ENCODE measurements at regions not wholly inside any gene's neighbourhood (a gene's known extent, or its start where the extent isn't known, plus 50 kb on each side); places are given as distances from the start of the nearest gene placed in this dataset.
A peak's percentile ranks its signal among the peaks of the same experiment; 100 is the strongest.

GRCh38 chr7:54810401-54810800, 51.4 kb upstream of the SEC61G start:
- no peak for DNase-seq

DNA sequence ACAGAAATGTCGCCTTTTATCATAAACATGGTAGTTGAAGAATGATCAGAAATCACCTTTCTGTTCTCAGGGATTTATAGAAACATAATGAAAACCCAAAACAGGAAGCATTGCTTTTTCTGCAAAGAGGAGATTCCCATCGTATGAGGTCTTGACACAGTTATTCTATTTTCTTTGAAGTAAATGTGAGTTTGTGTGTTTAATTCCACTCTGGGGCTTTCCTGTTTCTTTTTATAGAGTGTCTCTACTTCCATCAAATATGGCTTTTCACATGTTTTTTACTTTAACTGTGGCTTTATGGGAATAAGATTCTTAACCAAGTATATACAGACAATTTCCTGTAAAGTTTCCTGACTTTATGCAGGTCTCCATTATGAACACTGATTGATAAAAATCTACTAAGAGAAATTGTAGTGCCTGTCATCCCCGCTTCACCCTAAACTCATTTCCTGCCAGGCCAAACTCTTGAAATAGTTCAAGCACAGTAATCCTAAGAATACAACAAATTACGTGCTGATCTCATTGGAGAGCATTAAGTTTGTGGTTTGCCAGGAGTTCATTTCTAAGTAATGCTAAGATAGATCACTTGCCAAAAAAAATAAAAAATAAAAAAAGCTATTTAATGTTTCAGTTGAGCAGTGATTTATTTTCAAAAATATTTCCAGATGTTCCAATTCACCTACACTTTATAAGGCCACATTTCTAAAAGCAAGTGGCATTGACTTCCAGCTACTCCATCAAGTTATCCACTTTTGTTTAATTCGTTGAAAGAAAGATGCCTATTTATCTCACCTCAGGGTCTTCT, 52.2 kb upstream of the SEC61G start:
- no peak for DNase-seq

GRCh38 chr7:54811846-54812254, 52.8 kb upstream of the SEC61G start:
- no peak for DNase-seq

DNA sequence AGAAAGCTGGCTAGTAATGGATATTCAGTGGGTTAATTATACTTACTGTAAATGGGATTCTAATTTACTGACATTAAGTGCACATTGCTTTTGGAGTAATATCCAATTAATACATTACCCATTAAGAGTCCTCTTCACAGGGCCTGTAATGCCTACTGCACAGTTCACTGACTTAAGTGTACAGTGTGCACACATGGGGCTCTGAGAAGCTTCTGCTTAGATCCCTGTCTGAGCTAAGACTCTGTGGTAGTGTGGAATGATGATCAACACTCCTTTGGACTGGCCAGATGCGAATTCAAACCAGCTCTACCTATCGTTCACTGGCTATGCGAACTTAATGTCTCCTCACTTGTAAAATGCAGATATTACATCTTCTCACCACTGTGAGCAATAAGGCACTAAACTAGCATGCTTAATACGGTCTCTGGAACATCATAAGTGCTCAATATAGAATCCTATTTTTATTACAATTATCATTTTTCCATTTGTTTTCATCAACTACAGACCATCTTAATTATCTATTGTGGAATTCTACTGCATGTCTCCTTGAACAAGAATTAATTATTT, 53.8 kb upstream of the SEC61G start:
- no peak for DNase-seq

- DNase-seq: no peak
These were observed 54.4 kb upstream of the SEC61G start for GRCh38 chr7:54813398-54813797.

DNA sequence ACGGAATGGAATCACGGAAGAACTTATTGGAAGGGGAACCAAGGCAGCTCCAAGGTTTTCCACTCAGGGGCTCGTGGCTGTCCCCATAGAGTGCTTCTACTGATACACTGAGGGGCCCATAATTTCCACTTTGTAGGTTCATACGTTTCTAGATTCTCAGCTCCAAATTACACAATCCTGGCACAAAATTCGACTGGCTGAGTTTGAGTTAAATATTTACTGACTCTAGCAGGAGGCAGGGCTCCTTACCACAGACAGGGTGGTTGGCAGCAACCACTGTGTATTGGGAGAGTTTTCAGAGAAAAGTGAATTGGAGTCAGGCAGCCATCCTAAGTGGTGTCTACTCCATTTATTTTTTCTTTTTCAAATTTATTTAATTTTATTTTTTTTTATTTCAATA, 55.4 kb upstream of the SEC61G start:
- no peak for DNase-seq

GRCh38 chr7:54817152-54817551, 58.1 kb upstream of the SEC61G start:
- DNase-seq: no peak

GRCh38 chr7:54823776-54824175, 64.8 kb upstream of the SEC61G start:
- DNase-seq: peak; percentile 14

- no peak for DNase-seq
These were observed 65.6 kb upstream of the SEC61G start for GRCh38 chr7:54824655-54825054.

DNA sequence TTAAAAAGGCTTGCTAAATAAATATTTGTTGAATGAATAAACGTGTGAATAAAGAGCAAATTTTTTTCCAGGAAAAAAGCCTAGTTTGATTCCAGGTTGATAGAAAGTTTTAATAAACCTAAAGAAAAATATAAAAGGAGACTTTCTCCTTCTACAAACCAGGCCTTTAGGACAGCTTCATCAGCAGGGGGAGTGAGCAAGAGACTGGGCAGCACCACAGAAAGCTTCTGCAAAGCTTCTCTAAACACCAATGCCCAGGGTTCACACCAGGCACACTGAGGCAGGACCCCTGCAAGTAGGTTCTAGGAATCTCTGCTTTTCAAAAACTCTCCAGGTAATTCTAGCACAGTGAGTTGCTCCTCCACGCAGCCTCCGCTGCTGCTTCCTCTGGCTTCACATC, 66.4 kb upstream of the SEC61G start:
- no peak for DNase-seq

GRCh38 chr7:54827734-54828133, 68.7 kb upstream of the SEC61G start:
- DNase-seq: no peak

DNA sequence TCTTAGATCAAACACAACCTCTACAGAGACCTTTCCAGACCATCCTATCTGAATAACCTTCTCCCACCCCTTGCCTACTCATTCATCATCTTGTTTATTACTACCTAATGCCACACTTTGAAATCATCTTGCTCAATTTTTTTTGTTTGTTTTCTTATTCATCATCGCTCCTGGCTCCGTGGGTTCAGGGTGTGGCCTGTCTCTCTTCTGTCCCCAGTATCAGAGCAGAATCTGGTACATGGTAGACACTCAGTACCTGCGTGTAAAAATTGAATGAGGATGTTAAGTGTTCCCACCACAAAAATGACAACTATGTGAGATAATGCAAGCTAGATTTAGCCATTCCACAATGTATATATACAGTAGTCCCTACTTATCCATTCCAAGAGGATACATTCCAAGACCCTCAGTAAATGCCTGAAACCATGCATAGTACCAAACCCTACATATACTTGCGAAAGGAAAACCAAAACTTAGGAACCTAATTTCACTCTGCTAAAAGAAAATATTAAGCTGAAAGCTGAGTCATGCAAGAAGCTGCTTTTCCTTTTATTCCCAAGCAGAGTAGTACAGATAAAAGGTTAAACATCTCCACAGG, 72.1 kb upstream of the SEC61G start:
- DNase-seq: no peak

DNA sequence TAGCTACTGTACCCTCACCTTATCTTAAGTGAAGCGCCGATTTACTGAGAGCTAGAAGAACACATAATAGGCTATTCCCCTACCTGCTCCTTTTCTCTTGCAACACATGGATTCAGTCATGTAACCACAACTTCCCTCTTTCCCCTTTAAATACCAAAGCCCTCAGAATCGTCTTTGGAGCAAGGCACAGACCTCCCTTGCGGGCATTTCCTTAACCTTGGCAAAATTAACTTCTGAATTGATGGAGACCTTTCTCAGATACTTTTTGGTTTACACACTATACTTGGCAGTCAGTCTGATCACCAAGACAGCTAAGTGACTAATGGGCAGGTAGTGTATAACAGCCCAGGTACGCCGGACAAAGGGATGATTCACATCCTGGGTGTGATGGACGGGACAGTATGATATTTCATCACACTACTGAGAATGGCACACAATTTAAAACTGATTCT, 72.7 kb upstream of the SEC61G start:
- DNase-seq: no peak

DNA sequence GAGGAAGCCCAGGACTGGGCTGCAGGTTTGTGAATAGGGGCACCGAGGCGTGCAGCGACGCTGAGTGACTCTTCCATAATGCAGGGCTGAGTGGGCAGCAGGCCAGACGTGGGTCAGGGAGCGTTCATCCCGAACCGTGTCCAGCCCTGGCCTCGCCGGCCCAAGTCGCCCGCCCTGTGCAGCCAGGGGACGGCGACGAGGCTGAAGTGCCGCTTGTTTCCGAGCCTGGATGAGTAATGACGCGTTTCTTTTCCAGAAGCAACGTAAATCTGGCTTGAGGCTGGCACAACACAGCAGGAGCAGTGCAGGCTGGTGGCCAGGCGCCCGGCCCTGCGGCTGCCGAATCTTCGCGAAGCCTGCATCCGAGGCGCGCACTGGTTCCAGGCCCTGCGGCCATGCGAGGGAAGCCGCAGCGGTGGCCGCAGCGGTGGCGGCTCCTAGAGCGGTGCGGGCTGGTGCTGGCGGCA, 74.0 kb upstream of the SEC61G start:
- DNase-seq: no peak

DNA sequence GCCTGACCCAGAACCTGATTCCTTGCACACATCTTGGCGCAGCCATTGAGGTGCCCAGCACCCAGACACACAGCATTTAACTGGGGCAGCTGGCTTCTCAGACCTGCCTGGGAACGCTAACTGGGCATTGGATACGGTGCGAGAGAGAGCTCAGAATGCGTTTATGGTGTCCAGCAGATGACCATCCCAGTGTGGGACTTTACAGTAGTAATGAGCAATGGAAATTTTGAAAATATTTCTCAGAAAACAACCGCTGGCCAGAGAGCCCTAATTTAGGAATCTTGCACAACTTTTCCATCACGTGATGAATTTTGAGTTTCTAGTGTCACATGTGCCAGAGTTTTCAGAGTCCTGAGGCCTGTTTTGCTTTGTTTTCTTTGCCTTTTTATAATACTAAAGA, 78.2 kb upstream of the SEC61G start:
- DNase-seq: no peak

GRCh38 chr7:54837761-54838160, 78.8 kb upstream of the SEC61G start:
- no peak for DNase-seq

DNA sequence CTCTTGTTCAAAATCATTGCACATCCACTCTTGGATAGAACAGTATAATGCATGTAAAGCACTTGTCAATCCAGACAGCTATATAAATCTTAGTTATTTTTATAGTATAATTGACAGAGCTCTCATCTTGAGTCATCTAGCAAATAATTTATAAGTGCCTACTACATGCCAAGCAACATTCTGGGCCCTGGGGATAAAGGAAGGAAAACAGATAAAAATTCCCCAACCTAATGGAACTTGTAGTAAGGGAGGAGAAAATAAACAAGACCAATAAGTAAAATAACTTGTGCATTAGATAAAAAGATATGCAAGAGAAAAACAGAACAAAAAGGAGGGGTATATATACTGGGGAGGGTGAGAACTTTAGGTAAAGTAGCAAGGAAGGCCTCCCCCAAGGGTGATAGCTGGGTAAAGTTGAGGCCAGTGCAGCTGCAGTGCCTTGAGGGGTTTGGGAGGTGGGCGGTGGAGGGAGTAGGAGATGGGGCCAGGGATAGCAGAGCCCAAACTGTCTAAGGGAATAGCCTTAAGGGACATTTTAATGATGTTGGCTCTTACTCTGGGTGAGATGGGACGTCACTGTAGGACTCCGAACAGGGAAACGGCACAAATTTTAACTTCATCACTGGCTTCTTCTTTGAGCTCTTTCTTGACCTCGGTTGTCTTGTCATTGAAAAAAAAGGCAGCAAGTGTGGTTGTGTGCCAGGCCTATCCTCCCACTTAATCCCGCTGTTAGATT, 79.3 kb upstream of the SEC61G start:
- no peak for DNase-seq

DNA sequence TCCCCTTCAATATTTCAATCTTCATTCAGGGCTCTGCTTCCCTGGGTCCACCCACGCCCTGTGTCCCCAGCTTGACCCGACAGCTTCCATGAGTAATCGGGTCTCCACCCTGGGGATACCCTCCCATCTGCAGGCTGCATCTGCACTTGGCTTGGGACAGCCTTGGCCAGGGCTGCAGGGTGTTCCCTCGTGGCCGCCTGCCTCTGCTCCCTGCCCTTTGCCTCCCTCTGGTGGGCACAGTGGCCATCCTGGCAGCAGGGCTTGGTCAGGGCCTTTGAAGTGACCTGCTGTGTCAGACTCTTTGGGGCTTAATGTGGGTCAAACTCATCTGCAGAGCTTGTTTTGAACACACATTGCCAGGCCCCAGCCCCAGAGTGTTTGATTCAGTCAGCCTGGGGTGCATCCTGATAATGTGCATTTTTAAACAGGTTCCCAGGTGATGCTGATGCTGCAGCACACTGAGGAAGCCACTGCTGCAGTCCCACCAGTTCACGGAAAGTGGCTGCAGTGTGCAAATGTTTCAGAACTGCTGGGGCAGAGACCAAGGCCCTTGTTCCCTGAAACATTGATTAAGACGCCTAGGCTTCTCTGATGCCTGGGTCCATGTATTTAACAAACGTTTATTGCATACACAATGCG, 80.7 kb upstream of the SEC61G start:
- no peak for DNase-seq

DNA sequence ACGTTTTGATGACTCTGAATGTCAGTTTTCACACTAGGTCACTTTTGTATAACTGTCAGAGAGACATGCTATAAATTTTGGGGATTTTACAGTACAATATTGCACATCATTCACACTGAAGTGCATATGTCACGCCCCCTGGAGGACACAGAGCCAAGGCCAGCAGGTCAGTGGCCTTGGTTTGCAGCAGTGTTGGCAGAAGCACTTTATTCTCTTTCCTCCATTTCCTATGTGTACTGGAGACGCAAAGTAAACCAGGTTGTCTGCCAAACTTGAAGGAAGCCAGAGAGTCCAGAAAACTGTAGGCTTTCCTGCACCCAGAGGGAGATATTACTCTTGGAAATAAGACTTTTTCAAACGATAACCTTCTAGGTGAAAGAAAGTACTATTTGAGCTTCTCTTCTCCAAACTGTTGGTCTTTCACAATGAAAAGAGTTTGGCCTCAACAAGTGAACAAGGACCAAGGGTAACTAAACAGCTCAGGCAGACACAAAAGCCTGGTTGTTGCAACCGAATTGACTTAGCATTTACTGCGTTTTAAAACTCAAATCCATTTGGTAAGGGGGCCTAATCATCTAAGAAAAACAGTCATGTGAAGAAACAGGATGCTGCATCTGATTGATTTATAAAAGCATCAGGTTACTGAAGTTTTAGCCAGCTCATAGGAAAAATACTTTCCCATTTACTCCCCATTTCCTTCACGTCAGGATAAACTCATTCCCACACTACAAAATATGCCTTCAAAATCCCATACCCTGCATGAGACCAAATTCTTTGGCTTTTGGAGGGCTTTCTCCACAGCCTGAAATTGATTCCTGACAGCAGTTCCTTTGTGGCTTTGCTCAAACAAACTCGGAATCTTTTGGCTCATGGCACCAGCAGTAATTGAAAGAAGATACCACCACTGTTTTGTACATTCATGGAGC, 83.0 kb upstream of the SEC61G start:
- DNase-seq: no peak

- no peak for DNase-seq
These were observed 84.9 kb upstream of the SEC61G start for GRCh38 chr7:54843841-54844355.

DNA sequence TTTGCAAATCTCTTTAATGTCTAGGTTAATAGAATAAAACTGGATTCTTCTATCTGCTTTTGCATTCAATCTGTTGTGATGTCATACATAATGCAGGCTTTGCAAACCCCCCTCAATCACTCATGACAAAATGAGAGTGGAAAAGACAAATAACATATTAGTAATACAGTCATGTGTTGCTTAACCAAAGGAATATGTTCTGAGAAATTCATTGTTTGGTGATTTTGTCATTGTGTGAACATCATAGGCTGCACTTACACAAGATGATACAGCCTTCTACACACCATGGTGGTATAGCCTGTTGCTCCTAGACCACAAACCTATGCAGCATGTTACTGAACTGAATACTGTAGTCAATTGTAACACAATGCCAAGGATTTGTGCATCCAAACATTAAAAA, 87.3 kb upstream of the SEC61G start:
- DNase-seq: no peak

DNA sequence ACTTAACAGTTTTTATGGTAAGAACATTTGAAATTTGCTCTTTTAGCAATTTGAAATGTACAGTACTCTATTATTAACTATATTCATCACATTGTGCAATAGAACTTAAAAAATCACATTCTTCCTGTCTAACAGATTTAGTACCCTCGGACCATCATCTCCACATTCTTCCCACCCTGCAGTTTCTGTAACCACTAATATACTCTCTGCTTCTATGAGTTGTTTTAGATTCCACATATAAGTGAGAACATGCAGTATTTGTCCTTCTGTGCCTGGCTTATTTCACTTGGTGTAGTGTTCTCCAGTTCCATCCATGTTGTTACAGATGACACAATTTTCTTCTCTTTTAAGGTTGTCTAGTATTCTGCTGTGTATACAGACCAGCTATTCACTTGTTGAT, 88.9 kb upstream of the SEC61G start:
- DNase-seq: no peak

Measured in CD4-positive, alpha-beta T cell treated with Interleukin-17A for 1 hour (primary cell).